CMK (cell line): ENCODE measurements at regions not wholly inside any gene's neighbourhood (a gene's known extent, or its start where the extent isn't known, plus 50 kb on each side); places are given as distances from the start of the nearest gene placed in this dataset.
"Not testable (repeated sequence)": the region's sequence is repeated elsewhere in the genome, so short reads cannot be mapped to it uniquely, and the experiment has no call there.

Source experiments
- DNase-seq: peaks from one replicate; pipeline ENCODE4 v3.0.0-alpha.2; 2010; ENCODE audit warnings: low read depth

GRCh38 chr6:150456466-150456865 lies 87.7 kb downstream of the IYD start:
- DNase-seq: no peak

GRCh38 chr6:150456902-150457643 lies 88.3 kb downstream of the IYD start:
- no peak for DNase-seq

- no peak for DNase-seq
Measured at GRCh38 chr6:150458579-150458978, 89.8 kb downstream of the IYD start.

GRCh38 chr6:150463852-150464251 lies 95.0 kb downstream of the IYD start:
- DNase-seq: no peak

GRCh38 chr6:150464966-150465365 lies 96.2 kb downstream of the IYD start:
- DNase-seq: no peak

GRCh38 chr6:150465610-150466009 lies 96.8 kb downstream of the IYD start:
- DNase-seq: no peak

GRCh38 chr6:150466196-150466595 lies 97.4 kb downstream of the IYD start:
- DNase-seq: no peak

GRCh38 chr6:150470131-150470530 lies 101.3 kb downstream of the IYD start:
- DNase-seq: no peak

- DNase-seq: no peak
Measured at GRCh38 chr6:150470960-150471665, 102.3 kb downstream of the IYD start.

GRCh38 chr6:150478656-150479545 lies 110.1 kb downstream of the IYD start:
- no peak for DNase-seq

- no peak for DNase-seq
Measured at GRCh38 chr6:150482883-150483409, 114.1 kb downstream of the IYD start.

- no peak for DNase-seq
Measured at GRCh38 chr6:150485161-150485958, 114.3 kb upstream of the PLEKHG1 start.

- no peak for DNase-seq
Measured at GRCh38 chr6:150486048-150486447, 113.6 kb upstream of the PLEKHG1 start.

GRCh38 chr6:150490586-150490985 lies 109.1 kb upstream of the PLEKHG1 start:
- no peak for DNase-seq

- DNase-seq: no peak
Measured at GRCh38 chr6:150491131-150491810, 108.4 kb upstream of the PLEKHG1 start.

- no peak for DNase-seq
Measured at GRCh38 chr6:150491811-150492172, 107.9 kb upstream of the PLEKHG1 start.

GRCh38 chr6:150492507-150492906 lies 107.2 kb upstream of the PLEKHG1 start:
- DNase-seq: peak; percentile 36

GRCh38 chr6:150492941-150493340 lies 106.7 kb upstream of the PLEKHG1 start:
- no peak for DNase-seq

GRCh38 chr6:150493552-150493951 lies 106.1 kb upstream of the PLEKHG1 start:
- not testable (repeated sequence) for DNase-seq

GRCh38 chr6:150494241-150494640 lies 105.4 kb upstream of the PLEKHG1 start:
- DNase-seq: no peak

- DNase-seq: no peak
Measured at GRCh38 chr6:150495126-150495525, 104.6 kb upstream of the PLEKHG1 start.
